Stimulated activated CD4-positive, alpha-beta T cell treated with anti-CD3 and anti-CD28 coated beads, TNF-alpha, amount 100 ng/mL, for 48 hours (primary cell): ENCODE measurements at regions not wholly inside any gene's neighbourhood (a gene's known extent, or its start where the extent isn't known, plus 50 kb on each side); places are given as distances from the start of the nearest gene placed in this dataset.
"Not testable (repeated sequence)": the region's sequence is repeated elsewhere in the genome, so short reads cannot be mapped to it uniquely, and the experiment has no call there.

Experiments
- DNase-seq, 3 donors: peaks; one replicate each; pipeline ENCODE4 v3.0.0-alpha.2; 2020; ENCODE audit warnings: low read depth in 3 of 3

DNA sequence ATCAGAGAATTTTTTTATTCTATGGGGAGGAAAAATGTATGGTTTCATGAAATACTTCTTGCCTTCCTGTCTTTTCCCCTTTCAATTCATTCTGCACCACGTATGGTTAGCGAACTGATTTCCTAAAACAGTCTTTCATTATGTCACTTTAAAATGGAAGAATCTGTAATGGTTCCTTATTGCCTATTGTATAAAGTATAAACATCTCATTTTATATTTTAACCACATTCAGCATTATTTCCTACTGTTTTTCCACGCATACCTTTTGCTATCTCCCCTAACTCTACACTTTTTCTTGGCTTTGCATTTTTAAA, 232.3 kb upstream of the B3GALT2 start:
- no peak for DNase-seq

DNA sequence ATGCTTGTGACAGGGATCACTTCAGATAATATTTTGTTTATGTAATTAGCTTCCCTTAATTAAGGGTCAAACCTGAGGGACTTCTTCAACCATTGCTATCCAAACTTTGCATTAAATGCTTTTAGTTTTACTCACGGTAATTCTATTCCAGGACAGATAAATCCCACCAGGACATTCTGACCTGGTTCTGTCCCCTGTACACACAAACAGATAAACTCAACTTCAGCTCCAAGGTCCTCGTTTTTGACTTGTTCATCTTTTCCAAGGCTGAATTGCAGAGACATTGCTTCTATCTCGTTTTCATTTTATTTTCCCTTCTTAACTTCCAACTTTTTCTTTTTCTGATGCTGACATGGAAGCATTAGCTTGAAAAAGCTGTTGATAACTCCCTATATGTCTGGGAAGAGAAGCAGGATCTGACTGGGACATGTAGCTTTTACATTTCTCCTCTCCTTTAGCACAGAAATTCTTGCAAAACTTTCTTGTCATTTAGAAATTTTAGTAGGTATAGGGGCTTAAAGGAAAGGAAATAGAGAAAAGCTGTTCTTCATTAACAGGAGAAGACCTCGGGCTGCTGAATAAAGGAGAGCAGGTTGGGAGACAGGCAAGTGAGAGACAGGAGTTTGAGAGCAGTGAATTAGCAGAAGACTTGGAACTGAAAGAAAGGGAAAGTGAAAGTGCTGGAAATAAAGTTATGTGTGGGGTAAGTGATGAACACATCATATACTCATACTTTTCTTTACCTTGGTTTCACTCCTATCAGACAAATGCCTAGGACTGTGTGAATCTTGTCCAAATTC, 231.7 kb upstream of the B3GALT2 start:
- DNase-seq, result no peak

DNA sequence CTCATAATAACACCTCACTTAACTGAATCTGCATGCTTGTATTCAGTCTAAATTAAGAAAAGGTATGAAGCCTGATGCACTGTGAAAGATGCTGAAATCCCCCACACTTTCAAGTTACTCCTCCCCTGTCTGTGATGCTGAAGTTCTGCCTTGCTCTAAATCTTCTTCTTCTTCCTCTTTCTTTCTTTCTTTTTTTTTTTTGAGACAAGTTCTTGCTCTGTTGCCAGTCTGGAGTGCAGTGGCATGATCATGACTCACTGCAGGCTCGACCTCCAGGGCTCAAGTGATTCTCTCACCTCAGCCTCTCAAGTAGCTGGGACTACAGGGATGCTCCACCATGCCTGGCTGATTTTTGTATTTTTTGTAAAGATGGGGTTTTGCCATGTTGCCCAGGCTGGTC, 231.0 kb upstream of the B3GALT2 start:
- no peak for DNase-seq

DNA sequence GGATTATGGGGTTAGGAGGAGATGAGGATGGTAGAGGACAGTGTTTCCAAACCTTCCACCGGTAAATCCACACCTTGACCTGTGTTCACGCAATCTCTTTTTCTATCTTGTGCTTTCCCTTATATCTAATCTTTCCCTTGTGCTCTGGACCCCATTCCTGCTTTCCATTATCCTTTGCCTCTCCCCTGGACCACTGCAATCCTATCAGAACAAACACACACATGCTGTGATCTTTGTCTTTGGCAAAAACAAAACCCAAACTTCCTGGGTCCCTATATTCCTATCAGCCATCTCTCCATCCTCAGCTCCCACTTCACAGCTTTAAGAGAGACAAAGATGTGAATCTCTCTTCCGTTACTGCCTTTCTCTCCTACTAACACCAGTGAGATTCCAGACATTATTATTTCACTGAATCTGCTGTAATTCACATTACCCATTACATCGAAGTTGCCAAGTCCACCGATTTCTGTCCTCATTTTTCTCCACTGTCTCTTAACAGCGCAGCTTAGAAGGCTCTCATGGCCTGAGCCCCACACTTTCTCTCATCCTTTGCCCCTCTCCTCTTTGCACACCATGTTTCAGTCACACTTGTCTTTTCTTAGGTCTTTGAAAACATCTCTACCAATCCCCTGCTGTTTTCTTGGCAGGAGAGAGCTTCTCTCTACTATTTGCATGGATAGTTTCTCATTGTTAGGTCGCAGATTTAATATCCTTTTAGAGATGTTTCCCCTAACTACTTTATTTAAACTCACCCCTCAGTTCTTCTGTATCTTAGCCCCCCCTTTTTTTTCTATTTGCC, 230.0 kb upstream of the B3GALT2 start:
- no peak for DNase-seq

DNA sequence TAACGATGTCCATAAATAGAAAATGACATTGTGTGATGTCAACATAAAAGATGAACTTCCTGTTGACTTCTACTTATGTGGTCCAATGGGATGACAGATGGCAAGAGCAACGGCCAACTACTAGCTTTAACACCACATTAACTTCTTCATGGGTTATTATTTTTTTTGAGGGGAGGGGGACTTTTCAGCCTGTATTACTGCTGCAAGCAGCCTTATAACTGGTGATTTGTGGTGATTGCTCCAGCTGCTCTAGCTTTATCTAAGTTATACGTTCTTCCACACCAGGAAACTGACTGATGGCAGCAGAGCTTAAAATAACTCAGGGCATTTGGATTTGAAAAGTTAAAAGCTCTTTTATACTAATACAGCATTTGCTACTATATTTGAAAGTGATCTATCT, 228.8 kb upstream of the B3GALT2 start:
- no peak for DNase-seq

DNA sequence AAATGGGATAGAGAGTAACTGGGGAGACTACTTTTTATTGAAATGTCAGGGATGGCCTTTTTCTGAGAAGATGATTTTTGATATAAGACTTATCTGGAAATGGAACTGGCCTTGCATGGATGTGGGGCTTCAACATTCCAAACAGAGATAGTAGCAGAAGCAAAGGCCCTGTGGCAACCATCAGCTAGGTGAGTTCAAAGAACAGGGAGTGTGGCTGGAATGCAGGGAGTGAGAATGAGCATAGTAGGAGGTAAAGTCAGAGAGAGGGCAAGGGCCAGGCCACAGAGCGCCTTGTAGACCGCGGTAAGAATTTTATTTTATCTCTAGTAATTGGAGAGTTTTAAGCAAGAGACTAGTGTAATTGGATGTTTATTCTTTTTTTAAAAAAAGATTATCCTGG, 227.0 kb upstream of the B3GALT2 start:
- no peak for DNase-seq

DNA sequence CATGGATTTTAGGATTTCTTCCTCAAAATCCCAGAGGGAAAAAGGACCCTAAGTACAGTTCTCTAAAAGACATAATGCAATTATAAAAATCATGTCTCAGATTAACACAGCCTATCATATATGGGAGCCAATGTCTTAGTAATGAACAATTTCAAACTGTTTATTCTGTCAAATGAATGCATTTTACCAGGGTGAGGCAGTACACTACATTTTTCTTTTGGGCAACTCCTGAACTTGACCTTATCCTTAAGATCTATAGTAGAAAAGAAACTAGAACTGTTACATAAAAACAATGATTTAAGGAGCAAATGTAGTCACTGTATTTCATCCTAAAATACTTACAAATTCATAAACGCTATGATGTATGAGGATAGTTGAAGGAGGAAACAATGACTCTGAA, 226.3 kb upstream of the B3GALT2 start:
- DNase-seq, result no peak

DNA sequence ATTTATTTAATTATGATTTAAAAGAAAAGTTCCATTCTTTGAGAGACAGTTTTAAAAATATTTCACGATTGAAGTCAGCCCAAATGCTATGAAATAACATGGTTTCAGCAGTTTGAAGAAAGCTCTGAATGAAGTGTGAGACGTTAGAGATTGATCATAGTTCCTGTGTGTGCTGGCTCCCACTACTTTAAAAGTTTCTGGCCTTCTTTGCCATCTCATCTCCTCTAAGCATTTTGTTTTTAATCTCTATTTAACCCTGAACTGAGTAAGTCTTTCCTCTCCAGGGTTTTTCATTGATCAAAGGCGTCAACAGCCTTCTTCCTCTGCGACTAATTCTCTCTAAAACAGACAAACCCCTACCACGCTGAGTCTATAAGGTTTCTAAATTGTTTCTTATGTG, 225.3 kb upstream of the B3GALT2 start:
- DNase-seq, result no peak

DNA sequence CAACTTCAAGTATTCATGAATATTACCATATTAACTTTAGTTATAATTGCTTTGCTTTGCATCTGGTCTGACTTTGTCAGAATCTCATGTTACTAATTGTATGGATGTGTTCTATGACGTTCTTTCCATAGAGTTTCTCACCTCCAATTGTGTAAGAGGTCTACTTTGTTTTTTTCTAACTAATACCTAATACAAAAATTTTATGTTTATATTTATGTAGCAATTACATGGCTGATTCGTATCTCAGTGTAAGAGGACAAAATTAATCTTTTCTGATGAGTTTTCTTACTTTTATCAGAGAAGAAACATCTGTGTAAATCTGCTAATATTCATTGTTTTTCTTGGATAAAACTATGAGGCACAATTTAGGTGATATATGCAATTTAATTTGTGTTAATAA, 224.8 kb upstream of the B3GALT2 start:
- DNase-seq, result no peak

DNA sequence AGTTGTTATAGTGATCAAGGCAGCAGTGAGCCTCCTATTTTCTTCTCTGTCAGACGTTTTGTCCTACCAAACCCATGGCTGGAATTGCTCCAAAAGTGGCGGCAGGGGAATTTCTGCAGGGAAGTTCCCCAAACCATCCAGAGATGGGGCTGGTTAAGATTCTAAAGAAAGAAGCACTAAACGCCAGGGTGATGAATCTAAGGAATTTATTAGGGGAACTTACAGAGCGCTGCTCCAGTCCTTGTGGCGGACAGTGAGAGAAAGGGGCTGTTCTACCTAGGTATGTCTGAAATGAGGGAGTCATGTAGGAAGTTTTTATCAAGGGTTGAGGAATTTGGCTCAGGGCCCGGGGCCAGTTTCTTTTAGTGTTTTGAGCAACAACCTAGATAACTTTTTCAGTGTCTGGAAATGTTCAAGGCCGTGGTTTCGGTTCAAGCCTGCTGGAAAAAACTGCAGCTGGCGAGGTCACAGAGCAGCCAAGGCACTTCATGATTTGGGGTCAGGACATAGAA, 222.4 kb upstream of the B3GALT2 start:
- no peak for DNase-seq

DNA sequence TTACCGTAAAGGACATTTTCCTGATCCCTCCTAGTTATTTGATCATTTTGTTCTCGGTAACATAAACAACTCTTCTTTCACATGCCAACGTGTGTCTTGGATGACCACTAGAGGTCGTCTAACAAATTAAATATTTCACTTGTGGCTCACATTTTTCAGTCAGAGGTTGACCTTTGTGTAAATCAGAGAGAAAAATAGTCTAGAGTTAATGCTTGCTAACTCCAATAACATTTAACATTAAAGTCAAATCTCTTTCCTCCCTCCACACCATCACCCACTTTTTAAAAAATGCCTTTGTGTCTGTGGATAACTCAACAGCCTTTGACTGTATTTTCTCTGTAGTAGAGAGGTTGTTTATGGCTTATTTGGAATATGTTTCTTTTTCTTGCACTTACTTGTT, 220.5 kb upstream of the B3GALT2 start:
- DNase-seq, result no peak

DNA sequence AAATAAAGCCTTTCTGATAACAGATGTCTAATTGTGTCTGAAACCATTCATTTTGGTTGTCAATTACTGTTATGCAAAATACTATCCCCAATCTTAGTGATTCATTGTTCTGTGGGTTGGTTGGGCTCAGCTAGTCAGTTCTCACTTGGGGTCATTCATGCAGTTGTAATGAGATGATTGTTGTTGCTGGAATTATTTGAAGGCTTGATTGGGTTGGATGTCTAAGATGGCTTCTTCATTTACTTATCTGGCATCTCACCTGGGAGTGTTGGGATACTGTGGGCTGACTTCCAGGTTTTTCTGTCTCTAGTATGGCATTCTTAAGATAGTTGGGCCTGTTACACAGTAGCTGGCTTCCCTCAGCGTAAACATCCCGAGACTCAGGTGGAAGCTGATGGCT, 217.8 kb upstream of the B3GALT2 start:
- DNase-seq, result no peak

DNA sequence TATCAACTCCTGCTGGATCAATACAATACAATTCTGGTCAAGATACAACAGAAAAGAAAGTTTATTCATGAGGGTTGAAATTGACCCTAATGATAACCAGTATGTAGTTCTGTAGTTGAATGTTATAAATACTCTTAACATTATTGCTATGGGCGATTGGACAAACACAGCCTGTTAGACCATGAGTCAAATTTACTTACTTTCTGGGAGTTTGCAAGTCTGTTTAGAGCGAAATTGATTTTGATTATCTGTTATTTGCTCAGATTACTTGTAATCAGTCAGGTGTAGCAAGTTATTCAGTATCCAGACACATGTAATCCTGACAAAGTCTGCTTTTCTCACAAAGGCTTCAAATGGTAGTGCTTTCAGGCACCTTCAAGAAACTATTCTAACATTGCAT, 216.6 kb upstream of the B3GALT2 start:
- no peak for DNase-seq

DNA sequence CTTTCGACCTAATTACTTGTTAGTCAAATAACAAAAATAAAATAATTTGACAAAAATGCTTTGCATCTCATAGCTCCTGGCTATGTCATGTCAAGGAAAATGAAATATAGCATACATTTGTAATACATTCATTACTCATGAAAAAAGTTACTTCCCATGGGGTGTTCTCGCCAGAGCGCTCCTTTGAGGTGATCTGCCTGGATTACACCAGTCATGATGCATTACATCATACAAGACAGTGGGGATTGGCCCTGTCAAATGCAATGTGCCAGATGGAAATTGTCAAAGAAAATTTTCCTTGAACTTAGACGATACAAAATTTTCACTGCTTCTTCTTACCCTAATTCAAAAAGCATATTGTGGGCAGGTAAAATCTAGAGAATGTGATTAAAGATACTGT, 215.6 kb upstream of the B3GALT2 start:
- DNase-seq, result no peak

DNA sequence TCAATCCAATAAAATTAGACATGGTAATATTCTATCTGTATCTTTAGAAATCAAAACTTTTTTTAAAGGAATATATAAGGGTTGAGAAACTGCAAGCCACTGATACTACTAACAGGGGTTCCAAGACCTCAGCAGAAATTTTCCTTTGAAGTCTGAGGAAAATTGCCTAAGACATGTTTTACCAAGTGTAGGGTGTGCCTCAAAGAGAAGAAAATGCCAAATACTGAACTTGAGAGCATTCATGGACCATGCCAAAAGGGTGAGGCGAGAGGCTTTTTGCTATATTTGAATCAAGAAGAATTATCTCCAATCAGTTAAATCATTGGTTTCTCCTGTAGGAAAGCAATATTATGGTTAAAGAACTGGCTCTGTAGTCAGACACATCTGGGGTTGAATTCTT, 207.9 kb upstream of the B3GALT2 start:
- no peak for DNase-seq

DNA sequence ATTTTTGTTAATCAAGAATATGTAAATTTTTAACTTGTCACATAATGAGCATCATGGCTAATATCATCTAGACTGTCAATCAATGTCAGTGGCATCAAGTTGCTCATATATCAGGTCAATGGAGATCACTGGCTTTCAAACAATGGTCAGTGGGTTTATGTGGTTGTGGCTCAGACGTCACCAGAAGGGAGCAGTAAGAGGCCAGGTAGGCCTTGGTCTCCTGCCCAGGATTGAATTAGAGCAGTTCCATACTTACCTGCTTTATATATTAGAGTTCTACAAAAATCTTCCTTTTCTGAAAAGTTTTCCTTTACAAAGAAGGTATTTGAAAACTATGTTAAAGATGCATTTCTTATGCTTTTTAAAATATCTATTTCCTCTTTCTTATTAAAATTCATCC, 206.3 kb upstream of the B3GALT2 start:
- DNase-seq, result no peak

DNA sequence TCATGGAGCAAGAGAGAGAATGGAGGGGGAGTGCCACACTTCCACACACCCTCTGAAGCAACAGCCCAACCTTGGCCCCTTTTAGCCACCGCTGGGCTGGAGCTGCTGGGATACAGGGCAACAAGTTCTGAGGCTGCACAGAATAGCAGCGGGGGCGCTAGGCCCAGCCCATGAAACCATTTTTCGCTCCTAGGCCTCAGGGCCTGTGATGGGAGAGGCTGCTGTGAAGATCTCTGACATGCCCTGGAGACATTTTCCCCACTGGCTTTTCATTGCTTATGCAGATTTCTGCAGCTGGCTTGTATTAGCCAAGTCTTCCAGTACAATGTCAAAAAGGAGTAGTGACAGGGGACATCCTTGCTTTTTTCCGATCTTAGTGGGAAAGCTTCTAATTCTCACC, 202.3 kb upstream of the B3GALT2 start:
- no peak for DNase-seq

DNA sequence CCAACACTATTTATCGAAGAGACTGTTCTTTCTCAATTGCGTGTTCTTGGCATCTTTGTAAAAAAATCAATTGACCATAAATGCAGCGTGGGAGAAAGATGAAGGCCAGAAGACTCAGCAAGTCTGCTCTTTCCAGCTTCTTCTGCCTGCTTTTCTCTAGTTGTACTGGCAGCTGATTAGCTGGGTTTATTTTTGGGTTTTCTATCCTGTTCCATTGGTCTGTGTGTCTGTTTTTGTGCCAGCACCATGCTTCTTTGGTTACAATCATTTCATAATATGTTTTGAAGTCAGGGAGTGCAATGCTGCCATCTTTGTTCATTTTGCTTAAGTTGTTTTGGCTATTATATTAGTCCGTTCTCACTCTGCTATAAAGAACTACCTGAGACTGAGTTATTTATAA, 201.8 kb upstream of the B3GALT2 start:
- no peak for DNase-seq

DNA sequence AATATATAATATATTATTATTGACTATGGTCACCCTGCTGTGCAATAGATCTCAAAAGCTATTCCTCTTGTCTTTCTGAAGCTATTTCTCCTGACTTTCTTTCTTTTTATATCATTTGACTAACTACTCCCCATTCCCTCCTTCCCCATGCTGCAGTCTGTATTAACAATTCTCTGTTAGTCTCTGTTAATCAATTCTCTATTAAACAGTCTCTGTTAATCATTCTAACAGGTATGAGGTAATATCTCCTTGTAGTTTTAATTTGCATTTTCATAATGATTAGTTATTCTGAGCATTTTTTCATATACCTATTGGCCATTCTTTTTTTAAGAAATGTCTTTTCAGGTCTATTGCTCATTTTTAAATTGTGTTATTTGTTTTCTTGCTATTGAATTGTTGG, 201.0 kb upstream of the B3GALT2 start:
- no peak for DNase-seq

DNA sequence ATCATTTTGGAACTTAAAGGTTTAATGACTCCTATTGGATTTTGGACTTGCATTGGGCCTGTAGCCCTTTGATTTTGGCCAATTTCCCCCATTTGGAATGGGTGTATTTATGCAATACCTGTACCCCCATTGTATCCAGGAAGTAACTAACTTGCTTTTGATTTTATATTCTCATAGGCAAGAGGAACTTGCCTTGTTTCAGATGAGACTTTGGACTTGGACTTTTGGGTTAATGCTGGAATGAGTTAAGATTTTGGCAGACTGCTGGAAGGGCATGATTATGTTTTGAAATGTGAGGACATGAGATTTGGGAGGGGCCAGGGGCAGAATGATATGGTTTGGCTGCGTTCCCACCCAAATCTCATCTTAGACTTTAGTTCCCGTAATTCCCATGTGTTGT, 192.0 kb upstream of the B3GALT2 start:
- not testable (repeated sequence) for DNase-seq

DNA sequence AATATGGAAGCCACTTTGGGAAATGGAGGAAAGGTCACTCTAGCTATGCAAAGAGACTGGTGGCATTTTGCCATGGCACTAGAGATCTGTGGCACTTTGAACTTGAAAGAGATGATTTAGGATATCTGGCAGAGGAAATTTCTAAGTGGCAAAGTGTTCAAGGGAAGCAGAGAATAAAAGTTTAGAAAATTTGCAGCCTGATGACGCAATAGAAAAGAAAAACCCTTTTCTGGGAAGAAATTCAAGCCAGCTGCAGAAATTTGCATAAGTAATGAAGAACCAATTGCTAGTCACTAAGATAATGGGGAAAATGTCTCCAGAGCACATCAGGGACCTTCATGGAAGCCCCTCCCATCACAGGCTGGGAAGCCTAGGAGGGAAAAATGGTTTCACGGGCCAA, 191.1 kb upstream of the B3GALT2 start:
- no peak for DNase-seq

DNA sequence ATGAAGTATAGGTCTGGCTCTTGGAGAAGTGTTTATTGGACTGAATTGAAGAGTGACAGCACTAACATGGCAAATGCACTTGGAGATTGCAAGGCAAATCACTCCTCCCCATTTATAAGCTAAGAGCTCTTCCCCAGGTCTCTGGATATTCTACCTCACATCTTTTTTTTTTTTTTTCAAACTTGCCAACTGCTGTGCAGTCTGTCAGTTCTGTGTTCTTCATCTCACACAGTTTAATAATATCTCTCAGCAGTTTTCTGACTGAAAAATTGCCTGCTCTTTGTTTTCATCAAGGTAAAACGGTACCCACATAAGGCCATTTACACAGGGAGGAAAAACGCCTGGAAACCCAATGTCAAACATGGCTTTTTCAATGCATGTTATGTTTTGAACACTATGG, 186.1 kb upstream of the B3GALT2 start:
- DNase-seq, result no peak

DNA sequence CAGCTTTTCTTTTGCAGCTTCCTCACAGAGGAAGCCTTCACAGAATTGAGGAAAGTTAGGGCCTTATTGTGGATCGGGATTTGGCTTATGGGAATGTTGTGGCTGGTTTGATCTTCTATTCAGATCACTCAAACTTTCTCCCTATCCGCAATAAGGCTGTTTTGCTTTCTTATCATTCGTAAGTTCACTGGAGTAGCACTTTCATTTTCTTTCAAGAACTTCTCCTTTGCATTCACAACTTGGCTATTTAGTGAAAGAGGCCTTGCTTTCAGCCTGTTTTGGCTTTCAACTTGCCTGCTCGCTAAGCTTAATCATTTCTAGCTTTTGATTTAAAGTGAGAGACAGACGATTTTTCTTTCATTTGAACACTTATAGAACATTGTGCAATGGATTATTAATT, 181.9 kb upstream of the B3GALT2 start:
- no peak for DNase-seq
